GM21723 (cell line): ENCODE measurements at regions not wholly inside any gene's neighbourhood (a gene's known extent, or its start where the extent isn't known, plus 50 kb on each side); places are given as distances from the start of the nearest gene placed in this dataset.

Source experiments
- ATAC-seq: cut with Tn5 transposase; IDR thresholded peaks from one replicate; pipeline ENCODE4 v1.9.1; 2021; ENCODE audit warnings: mild to moderate bottlenecking, moderate library complexity; ENCODE audit not compliant: unreplicated experiment

- no peak for ATAC-seq
These were observed 649.5 kb upstream of the MKI67 start for GRCh38 chr10:128775743-128776142.

GRCh38 chr10:128776673-128777252 lies 650.5 kb upstream of the MKI67 start:
- ATAC-seq, result no peak

GRCh38 chr10:128777342-128777741 lies 651.1 kb upstream of the MKI67 start:
- no peak for ATAC-seq

- ATAC-seq, result no peak
These were observed 653.2 kb upstream of the MKI67 start for GRCh38 chr10:128779416-128779815.

GRCh38 chr10:128780156-128780761 lies 654.0 kb upstream of the MKI67 start:
- no peak for ATAC-seq

- no peak for ATAC-seq
These were observed 655.4 kb upstream of the MKI67 start for GRCh38 chr10:128781637-128782036.

- no peak for ATAC-seq
These were observed 658.2 kb upstream of the MKI67 start for GRCh38 chr10:128784444-128784843.

GRCh38 chr10:128792426-128793140 lies 666.4 kb upstream of the MKI67 start:
- no peak for ATAC-seq

- ATAC-seq, result no peak
These were observed 667.8 kb upstream of the MKI67 start for GRCh38 chr10:128793726-128794655.

GRCh38 chr10:128796396-128796912 lies 670.2 kb upstream of the MKI67 start:
- no peak for ATAC-seq

GRCh38 chr10:128802062-128802461 lies 665.0 kb upstream of the MGMT start:
- no peak for ATAC-seq

- ATAC-seq, result no peak
These were observed 663.3 kb upstream of the MGMT start for GRCh38 chr10:128803790-128804189.

GRCh38 chr10:128804411-128804810 lies 662.6 kb upstream of the MGMT start:
- no peak for ATAC-seq

GRCh38 chr10:128808921-128809440 lies 658.1 kb upstream of the MGMT start:
- ATAC-seq, result no peak

GRCh38 chr10:128811511-128811910 lies 655.5 kb upstream of the MGMT start:
- no peak for ATAC-seq

- ATAC-seq, result no peak
These were observed 655.0 kb upstream of the MGMT start for GRCh38 chr10:128812000-128812399.

GRCh38 chr10:128813574-128813973 lies 653.5 kb upstream of the MGMT start:
- ATAC-seq, result no peak

GRCh38 chr10:128814024-128814423 lies 653.0 kb upstream of the MGMT start:
- ATAC-seq, result no peak

GRCh38 chr10:128814782-128815181 lies 652.3 kb upstream of the MGMT start:
- ATAC-seq, result no peak

- no peak for ATAC-seq
These were observed 650.3 kb upstream of the MGMT start for GRCh38 chr10:128816726-128817125.

GRCh38 chr10:128817636-128818035 lies 649.4 kb upstream of the MGMT start:
- no peak for ATAC-seq
